ENCODE measurements at regions not wholly inside any gene's neighbourhood (a gene's known extent, or its start where the extent isn't known, plus 50 kb on each side); places are given as distances from the start of the nearest gene placed in this dataset.
"Not testable (repeated sequence)": the region's sequence is repeated elsewhere in the genome, so short reads cannot be mapped to it uniquely, and the experiment has no call there.

DNA sequence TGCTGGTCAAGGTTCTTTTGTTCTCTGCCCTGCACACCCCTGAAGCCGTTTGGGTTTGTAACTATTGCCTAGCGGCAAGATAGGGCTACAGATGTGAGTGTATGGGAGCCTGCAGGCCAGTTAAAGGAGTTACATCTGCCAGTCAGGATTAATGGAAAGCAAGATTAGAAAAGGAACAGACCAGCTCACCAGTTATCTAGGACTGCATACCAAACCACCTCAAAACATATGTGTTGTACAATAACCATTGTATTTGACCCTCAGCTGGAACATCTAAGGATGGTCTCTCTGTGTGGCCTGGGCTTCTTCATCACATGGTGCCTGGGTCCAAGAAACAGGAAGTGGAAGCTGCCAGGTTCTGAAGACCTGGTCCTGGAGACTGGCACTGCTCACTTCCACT, 52.5 kb upstream of the FBXO28 start:
- no peak for DNase-seq

DNA sequence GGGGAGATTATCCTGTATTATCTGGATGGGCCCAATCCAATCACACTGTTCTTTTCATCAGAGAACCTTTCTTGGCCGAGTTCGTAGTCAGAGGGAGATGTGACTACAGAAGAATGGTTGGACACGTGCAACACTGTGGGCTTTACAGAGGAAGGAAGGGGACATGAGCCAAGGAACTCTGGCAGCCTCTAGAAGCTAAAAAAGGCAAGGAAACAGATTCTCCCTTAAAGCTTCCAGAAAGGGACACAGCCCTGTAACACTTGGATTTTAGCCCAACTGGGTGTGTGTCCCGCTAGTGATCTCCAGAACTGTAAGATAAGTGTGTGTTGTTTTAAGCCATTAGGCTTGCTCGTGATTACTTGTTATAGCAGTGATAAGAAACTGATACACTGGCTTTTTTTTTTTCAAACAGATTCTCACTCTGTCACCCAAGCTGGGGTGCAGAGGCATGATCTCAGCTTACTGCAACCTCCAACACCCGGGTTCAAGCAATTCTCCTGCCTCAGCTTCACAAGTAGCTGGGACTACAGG, 53.9 kb upstream of the FBXO28 start:
- no peak for DNase-seq

DNA sequence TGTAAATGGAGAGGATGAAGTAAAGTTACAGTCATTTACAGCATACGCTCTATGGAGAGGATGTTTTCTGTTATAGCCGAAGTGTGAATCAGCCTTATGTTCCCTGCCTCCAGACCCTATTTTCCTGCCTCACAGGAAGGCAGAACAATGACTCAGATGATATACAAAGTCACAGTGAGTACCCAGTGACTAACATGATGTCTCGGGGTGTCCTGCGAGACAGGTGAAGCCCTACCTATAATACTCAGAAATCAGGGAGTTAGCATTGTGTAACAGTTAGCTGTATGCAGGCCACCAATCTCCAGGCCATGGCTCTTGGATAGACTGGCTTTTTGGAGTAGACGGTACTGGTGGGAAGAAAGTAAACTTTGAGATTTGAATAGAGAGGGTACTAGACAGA, 55.6 kb upstream of the FBXO28 start:
- no peak for DNase-seq

DNA sequence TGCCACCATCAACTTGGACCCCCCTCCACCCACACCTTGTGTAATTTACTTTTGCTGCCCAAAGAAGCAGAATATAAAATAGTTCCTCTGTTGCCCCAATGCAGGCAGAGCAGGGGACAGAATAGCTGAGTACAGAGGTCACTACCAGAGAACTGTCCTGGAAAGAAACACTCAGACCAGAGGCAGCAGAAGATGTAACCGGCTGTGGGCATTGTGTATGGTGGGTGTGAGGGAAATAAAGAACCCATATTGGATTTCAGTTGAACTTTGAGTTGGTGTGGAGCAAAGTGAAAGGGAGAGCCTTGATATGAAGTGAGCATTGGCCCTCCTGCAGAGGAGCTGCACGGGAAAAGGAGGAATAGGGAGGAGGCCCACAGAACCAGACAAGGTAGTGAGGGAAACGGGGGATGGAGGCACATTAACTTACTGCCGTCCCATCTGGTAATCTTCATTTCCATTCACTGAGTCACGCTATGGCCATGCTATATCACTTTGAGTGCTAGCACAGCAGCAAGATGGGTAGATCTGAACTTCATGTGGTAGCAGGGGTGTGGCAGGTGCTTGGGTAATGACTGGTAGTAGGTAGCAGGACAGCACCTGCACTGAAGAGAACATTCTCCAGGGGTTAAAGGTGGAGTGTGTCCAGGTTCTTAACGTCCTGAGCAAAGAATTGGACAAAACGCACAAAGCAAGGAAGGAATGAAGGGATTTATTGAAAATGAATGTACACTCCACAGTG, 56.3 kb upstream of the FBXO28 start:
- no peak for DNase-seq

DNA sequence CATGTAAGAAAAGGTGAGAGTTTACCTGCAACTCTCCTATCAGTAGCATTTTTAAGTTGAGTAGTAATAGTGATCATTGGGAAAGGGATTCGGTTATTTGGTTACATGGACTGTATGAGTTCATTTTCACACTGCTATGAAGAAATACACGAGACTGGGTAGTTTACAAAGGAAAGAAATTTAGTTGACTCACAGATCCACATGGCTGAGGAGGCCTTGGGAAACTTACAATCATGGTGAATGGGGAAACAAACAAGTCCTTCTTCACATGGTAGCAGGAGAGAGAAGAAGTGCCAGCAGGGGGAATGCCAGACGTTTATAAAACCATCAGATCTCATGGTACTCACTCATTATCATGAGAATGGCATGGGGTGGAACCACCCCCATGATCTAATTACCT, 59.3 kb upstream of the FBXO28 start:
- no peak for DNase-seq

DNA sequence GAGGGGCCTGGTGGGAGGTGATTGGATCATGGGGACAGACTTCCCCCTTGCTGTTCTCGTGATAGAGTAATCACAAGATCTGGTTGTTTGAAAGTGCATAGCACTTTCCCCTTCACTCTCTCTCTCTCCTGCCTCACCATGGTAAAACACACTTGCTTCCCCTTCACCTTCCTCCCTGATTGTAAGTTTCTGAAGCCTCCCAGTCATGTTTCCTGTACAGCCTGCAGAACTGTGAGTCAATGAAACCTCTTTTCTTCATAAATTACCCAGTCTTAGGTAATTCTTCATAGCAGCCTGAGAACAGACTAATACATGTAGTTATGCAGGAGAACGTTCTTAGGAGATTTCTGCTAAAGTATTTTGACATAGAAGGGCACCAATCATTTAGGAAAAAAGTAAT, 59.9 kb upstream of the FBXO28 start:
- no peak for DNase-seq

DNA sequence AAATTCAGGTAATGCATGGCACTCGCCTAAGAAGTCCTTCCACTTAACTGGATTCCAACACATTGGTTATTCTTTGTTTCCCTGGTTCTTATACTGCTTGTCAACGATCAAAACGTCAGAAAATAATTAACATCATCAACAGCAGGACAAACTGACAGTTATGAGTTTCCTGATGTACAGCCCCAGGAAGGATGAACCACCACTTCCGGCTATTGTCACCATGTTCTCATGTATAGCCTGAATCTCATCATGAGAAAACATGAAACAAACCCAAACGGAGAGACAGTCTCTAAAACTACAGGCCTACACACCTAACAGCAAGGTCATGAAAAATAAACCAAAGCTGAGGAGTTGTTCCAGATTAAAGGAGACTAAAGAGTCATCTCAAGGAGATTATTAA, 60.5 kb upstream of the FBXO28 start:
- DNase-seq: no peak

DNA sequence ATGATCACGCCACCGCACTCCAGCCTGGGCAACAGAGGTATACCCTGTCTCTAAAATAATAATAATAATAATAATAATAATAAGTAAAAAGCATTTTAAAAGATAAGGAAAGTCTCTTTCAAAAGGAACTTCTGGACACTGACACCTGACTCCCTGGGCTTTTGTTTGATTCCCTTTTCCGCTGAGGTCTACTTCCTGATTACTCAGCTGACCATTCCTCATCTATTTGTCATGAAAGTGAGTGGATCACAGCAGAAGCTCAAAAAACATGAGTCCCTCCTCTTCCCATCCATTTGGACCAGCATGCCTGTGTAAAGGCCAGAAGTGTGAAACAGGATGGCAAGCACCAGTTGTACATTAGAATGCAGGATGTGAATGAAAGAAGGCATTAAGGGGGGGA, 61.1 kb upstream of the FBXO28 start:
- DNase-seq: no peak

DNA sequence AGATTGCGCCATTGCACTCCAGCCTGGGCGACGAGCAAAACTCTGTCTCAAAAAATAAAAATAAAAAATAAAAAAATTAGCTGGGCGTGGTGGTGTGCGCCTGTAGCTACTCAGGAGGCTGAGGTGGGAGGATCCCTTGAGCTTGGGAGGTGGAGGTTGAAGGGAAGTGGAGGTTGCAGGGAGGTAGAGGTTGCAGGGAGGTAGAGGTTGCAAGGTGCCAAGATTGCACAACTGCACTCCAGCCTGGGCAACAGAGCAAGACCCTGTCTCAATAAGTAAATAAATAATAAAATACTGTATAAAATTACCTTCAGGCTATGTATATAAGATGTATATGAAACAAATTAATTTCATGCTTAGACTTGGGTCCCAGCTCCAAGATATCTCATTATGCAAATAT, 62.1 kb upstream of the FBXO28 start:
- DNase-seq: not testable (repeated sequence)

DNA sequence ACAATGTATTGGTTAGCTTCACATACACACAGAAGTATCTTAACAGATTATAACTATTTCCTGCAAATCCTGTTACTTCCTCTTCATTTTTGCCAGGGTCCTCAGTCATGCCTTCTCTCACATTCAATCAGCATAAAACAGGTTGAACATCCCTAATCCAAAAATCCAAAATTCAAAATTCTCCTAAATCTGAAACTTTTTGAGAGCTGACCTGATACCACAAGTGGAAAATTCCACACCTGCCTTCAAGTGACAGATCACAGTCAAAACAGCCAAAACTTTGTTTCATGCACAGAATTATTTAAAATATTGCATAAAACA, 62.9 kb upstream of the FBXO28 start:
- no peak for DNase-seq

DNA sequence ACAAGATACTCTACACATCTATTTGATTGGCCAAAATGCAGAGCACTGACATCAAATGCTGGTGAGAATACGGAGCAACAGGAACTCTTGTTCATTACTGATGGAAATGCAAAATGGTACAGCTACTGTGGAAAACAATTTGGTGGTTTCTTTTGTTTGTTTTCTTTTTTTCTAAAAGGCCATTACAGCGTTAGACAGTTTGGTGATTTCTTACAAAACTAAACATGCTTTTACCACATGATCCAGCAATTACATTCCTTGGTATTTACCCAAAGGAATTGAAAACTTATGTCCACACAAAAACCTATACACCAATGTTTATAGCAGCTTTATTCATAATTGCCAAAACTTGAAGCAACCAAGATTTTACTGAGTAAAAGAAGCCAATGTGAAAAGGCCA, 66.4 kb upstream of the FBXO28 start:
- DNase-seq: no peak

DNA sequence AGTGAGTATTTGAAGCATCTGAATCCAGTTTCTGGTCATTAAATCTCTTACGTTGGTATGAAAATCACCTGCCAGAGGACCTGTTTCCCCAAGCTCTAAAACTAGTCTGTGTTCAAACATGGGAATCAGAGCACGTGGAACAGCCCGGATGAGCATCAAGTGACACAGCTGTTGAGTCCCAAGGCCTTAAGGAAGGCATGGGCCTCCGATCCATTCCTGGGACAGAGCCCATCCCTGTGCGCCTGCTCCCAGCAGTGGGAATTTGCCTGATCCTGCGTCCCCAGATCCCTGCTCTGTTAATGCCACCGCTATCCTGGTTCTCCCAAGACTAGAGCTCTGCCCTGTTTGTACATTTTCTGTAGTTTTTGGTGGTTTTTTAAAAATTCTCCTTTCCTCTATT, 68.4 kb upstream of the FBXO28 start:
- no peak for DNase-seq

DNA sequence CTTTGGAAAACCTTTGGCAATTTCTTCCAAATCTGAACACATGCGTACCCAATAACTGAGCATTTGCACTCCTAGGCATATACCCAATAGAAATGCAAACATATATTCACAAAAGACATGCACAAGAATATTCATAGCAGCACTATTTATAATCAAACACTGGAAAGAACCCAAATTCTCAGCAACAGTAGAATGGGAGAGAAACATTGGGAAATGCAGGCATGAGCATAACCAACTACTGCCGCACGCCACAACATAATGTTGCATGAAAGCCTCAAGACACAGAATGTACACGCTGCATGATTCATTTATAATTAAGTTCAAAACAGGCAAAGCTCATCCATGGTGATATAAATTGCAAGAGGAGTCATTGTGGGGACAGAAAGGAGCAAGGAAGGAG, 69.5 kb upstream of the FBXO28 start:
- no peak for DNase-seq

DNA sequence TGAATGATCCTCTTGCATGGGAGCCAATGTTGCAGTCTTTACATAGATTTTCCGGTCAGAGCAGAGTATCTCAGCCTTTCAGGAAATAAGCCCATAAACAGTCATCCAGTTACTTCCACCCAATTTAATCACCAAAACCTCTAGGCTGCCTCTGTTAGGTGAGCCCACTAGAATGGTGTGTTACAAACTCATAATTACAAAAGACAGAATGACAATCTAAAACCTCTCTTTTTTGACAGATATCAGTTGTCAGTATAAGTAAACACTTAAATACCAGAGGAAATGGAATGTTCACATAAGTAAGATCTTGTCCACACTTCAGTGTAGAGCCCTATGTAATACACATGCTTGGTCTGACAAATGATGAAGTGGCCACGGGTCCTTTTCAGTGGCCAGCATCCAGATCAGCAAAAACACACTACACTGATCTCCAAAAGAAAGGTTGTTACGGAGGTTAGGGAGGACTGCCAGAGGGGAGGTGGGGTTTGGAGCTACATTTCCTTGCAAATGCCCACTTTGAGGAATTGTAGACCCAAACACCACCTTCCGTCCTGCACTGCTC, 71.3 kb upstream of the FBXO28 start:
- no peak for DNase-seq

DNA sequence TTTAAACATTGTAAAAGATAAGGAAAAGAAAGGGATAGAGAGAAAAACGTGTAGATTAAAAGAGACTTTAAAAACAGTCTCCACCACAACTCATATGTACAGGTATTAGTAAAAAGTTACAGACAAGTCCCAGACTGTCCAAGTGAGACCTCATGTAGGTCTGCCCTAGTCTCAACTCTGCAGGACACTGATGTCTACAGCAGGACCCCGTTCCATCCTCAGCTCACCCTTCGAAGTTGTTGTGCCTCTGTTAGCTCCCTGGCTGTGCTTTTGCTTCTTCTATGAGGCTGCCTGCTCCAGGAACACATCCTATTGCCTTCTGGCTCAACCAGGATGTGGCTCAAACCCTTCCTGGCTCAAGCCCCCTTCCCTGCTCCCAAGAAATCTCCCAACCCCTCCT, 72.9 kb upstream of the FBXO28 start:
- DNase-seq: no peak

DNA sequence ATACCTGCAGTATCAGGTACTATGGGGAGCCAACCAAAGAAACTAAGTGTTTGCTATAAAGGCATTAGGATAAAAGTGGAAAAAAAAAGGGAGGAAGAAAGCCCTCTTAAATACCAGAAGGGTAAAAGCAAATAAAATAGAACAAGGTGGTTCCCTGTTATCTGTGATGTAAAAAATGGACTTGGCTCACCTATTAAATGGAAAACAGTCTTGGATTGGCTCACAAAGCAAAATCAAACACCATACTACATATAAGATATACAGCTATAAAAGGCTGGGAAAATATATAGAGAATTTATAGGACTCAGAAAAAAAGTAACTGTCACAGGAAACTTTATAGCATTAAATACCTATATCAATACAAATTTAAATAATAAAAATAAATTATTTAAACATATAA, 73.5 kb upstream of the FBXO28 start:
- DNase-seq: not testable (repeated sequence)

DNA sequence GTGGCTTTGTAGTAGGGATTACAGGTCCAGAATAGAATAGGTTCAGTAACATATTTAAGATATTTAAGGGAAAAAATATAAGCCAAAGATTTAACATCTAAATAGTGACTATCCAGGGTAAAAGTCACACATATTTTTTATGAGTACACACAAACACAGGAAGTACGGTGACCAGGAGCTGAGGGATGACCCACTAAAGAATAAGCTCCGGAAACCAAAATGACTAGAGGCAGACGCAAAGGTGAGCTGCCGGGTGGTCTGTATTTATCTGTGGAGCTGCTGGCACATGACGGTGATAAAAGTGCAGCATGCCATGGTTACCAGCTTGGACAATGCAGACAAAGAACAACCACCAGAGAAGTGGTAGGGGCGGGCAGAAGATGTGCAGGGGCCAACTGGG, 73.9 kb upstream of the FBXO28 start:
- not testable (repeated sequence) for DNase-seq

DNA sequence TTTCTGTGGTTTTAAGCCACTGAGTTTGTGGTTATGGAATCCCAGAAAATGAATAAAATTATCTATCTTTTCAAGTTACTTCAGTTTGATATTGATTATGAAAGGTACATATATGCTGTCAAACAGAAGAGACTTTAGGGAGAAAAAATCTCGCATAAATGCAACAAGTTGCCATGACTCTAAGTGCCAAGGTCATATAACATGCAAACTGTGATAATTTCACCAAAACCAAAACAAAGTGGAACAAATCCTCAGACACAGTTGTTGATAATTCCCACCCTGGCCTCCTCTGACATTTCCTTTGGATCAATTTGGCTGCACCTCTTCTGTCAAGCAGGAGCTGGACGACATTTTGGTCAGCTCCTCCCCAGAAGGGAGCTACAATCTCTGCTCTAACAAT, 75.1 kb upstream of the FBXO28 start:
- DNase-seq: not testable (repeated sequence)

DNA sequence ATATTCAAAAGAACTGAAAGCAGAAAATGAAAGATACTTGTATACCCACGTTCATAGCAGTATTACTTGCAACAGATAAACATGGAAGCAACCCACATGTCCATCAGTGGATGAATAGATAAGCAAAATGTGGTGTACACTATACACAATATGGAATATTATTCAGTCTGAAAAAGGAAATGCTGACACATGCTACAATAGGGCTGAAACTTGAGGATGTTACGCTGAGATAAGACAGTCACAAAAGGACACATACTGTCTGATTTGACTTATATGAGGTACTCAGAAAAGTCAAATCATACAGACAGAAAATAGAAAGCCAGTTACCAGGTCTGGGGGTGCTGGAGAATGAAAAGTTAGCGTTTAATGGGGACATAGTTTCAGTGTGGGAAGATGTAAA, 76.5 kb upstream of the FBXO28 start:
- DNase-seq: not testable (repeated sequence)

DNA sequence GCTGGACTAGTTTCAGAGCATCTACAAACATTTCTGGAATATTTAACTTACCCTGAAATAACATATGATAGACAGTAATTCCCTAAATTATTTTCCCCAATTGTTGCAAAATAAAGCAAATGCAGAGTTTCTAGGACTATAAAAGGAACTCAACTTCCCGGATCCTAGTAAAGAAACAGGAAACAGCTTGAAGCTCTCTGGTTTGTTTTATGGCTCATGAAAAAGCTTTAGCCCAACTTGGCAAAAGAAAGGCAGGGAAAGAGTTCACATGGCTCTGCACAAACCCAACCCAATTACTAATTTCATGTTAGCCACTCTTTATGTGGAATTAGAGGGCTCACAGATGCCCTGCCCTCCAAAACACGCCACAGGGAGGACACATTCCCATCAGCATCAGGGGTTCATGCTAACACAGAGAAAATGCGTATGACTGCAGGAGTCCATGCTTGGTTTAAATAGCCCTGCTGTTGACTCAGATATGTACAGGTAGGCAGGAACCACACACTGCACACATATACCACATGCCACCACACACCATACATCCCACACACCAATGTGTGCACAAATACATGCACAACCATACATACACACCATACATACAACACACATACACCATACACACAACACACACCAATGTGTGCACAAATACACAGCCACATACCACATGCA, 81.2 kb upstream of the FBXO28 start:
- DNase-seq: not testable (repeated sequence)

DNA sequence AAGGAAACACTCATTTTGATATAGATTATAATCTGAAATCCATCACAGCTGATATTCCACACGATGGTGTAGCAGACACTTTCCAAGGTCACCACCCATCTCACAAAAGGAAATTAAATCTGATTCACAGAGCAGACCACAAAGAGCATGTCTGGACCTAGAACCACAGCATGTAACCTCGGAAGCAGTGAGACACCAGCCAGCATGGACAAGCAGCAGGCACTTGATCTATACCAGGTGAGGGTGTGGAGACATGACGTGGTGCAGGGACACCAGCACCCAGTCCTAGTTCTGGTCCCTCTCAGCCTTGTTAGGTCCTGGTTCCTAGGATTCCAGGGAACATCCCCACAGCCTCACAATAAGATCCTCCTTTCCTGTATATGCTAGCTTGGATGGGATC, 81.9 kb upstream of the FBXO28 start:
- not testable (repeated sequence) for DNase-seq

DNA sequence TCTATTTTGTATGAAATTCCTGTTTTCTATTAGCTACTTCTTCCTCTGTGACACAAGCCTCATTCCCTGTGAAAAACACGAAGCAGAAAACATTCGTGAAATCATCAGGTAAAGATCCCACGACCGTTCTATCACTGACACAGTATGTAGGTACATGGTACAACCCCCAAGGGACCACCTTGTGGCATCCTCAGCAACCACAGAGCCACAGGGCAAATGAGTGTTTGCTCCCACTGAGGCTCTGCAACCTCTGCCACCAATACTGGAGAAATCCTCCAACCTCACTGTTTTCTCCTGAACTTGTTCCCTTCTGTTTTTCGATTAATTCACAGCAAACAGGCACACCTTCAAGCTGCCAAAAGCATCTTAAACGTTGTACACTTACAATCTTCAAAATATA, 83.7 kb upstream of the FBXO28 start:
- DNase-seq: not testable (repeated sequence)

DNA sequence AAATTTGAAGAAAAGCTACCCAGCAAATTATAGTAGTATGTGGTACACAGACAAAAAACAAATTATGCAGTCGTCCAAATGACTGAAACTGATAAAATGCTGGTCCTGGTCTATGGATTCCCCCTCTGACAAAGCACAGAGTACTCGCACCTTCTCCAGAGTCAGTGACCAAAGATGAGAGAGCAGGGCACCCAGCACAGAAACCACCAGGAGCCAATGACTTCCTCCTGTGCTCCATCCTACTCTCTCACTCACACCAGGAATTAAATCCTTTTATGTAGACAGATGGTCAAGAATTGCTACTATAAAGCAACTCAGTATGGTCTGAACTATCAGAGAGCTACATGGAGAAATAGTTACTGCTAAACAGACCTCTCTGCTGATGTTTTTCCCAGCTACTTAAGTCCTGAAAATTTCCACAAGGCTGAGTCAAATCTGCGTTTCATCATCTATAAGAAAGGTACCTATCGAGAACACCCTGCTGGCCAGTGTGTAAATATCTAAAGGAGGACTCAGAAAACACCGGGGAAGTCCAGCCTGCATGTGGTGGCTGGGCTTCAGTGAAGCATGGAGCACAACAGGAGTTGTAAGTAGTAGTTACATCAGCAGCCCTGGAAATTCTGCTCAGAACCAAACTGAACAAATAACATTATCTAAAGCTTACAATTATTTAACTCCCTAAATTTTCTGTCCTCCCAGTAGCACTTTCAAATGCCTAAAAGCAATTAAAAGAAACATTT, 84.5 kb upstream of the FBXO28 start:
- DNase-seq: not testable (repeated sequence)

DNA sequence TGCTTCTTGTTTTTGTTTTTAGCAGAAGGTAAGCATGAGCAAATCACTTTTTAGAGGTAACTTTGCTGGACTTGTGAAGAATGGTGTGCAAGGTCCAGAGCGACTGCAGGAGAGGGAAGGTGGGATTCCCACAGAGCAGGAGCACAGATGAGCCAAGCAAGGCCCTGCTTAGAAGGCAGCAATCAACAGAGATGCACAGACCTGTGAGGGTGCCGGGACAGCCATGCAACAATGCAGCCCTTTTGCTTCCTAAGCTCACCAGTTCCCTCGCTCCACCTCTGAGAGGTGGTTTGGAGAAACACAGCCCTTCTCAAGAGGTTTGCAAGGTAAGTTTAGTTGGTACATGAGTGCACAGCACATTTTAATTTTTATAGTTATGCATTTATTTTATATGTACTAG, 85.1 kb upstream of the FBXO28 start:
- not testable (repeated sequence) for DNase-seq

Measured in NCI-H1105 treated with DMSO at 0.1 percent for 48 hours (cell line).